H1 (cell line): ENCODE measurements at regions not wholly inside any gene's neighbourhood (a gene's known extent, or its start where the extent isn't known, plus 50 kb on each side); places are given as distances from the start of the nearest gene placed in this dataset.

Experiments
- KDM4A ChIP-seq: IDR thresholded peaks from one replicate; pipeline ENCODE4 v1.7.1; 2012; ENCODE audit warnings: low read depth, mild to moderate bottlenecking, moderate library complexity, low read length, inconsistent platforms; ENCODE audit not compliant: severe bottlenecking

- TF ChIP-seq KDM4A, result no peak
Observed at GRCh38 chr11:71302534-71302909, 50.1 kb upstream of the SHANK2 start (continued).
